GM18519 (cell line): ENCODE measurements at regions not wholly inside any gene's neighbourhood (a gene's known extent, or its start where the extent isn't known, plus 50 kb on each side); places are given as distances from the start of the nearest gene placed in this dataset.

Source experiments
- ATAC-seq: cut with Tn5 transposase; IDR thresholded peaks from one replicate; pipeline ENCODE4 v1.9.1; 2021; ENCODE audit warnings: mild to moderate bottlenecking, moderate library complexity; ENCODE audit not compliant: unreplicated experiment, low FRiP score

DNA sequence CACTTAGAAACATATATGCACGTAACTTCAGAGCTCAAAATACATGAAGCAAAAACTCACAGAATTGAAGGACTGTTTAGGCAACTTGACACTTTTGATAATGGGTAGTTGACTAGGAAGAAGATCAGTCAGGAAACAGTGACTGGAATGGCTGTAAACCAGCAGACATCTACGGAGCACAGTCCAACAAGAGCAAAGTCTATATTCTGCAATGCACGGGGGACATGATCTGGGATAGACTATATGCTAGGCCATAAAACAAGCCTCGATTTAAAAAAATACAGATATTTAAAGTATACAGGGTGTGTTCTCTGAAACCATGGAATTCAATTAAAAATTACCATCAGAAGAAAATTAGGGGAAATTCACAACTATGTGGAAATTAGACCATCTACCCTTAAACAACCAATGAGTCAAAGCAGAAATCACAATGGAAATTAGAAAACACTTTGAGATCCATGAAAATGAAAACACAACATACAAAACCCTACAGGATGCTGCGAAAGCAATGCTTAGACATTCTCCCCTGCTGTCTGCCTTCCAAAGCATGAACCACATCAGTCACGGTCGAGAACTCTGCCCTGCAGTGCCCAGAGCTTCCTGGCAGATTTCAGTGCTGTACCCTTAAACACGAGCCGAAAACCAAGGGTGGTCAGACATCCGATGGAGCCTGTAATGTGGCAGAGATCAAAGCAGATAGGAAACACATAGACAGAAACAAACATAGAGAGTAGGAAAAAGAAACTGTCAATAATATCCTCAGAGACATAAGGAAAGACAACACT is 651.9 kb upstream of the HS6ST1 start:
- ATAC-seq: no peak

DNA sequence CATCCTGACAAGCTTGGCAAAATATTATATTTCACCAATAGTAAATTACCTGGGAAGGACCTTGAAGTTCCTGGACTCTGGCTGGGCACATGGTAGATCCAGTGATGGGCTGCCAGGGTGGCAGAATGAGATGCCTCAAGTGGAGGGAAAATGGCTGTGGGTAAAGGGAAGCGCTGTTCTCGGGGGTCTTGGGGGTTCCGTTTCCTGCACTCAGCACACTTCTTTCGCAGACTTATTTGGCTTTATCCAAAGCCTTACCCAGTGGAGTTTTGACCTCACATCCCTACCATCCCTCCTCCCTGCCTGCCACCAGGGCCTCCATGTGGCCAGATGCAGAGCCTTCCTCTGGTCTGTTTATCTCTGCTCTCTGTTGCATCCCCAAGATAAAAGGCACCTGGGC is 654.9 kb upstream of the HS6ST1 start:
- ATAC-seq: no peak

DNA sequence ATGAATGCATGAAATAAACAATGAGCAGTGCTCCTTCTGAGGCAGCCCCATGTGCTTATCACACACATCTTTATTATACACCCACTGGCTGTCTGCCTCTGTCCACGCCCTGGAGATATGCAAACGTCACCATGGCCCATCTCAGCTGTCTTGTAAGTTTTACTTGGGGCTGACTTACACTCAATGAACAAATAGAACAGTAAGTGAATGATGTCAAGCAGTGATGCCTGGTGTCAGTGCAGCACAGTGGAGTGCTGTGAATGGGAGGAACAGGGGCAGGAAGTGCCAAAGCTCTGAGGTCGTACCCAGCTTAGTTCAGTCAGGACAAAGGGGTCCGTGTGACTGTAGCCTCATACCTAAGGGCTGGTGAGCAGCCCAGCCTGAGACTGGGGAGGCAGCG is 659.5 kb upstream of the HS6ST1 start:
- ATAC-seq: no peak

DNA sequence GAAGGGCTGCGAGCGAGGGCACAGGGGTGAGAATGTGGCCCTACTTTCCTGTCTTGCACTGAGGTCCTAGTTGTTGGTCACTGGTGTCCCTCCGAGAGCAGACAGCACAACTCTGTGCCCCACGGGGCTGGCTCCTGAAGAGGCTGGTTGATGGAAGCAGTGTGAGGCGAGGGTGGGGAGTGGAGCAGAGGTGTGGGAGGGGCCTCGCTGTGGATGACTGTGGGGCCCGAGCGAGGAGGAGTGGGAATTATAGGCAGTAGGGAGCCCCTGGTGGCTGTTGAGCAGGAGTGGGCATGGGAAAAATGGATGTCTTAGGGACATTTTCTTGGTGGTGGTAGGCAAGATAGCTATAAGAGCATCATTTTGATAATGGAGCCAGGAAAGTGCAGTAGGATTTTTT is 660.5 kb upstream of the HS6ST1 start:
- no peak for ATAC-seq

DNA sequence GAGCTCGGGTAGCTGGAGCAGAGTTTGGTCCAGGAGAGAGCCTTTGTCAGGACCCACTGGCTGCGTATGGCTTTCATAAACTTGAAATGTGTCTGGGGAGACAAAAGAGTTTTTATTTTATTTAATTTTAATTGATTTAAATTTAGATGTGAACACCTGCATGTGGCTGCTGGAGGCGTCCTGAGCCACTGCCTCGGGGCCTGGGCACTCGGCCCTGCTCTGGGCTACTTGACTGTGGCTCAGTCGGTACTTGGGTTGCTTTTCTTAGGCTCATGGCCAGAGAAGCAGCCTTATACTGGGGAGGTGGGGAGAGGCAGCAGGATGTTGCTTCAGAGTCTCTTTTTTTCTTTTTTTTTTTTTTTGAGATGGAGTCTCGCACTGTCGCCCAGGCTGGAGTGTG is 661.8 kb upstream of the HS6ST1 start:
- ATAC-seq: no peak

DNA sequence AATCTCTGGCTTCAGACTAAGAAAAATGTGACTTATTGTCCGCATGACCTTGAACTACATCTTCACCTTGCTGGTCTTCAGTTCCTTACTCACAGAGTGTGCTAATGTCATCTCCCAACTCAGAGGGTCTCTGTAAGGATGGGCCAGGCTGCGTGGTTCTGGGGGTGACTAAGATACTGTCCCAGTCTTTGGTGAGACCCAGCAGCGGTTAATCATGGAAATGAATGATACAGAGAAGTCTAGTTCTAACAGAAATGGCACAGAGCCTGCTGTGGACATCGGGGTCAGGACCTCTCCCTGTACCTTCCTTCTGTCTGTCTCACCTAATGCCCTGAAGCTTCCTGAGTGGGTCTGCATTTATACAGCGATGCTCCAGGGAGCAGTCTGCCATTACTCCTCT is 662.7 kb upstream of the HS6ST1 start:
- ATAC-seq: no peak

DNA sequence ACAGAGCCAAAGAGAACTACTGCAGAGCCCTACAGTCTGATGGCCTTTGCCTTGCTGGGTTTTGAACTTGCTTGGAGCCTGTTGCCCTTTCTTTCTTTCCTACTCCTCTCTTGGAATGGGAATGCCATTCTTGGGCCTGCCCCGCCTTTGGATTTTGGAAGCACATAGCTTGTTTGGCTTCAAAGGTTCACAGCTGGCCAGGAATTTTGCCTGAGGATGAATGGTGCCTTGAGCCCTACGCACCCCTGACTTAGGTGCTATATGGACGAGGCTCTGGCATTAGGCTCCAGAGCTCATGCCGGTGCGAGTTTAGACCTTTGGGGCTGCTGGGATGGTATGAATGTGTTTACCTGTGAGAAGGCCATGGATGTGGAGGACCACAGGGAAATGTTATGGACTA is 663.3 kb upstream of the HS6ST1 start:
- no peak for ATAC-seq

DNA sequence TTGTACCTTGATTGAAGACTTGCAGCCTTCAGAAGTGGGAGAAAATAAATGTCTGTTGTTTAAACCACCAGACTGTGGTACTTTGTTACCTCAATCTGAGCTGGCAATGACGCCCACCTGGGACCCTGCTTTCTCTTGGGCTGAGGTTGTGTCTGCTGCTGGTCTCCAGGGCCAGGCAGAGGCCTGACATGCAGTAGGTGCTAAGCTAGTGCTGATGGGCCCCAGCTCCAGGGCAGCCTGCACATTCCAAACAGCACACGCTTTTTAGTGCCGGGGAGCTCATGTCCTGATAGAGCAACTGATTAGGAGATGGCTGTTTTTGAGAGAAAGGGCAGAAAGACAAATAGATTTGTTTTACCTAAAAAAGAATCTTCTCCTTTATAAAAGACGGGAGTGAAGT is 664.0 kb upstream of the HS6ST1 start:
- no peak for ATAC-seq

DNA sequence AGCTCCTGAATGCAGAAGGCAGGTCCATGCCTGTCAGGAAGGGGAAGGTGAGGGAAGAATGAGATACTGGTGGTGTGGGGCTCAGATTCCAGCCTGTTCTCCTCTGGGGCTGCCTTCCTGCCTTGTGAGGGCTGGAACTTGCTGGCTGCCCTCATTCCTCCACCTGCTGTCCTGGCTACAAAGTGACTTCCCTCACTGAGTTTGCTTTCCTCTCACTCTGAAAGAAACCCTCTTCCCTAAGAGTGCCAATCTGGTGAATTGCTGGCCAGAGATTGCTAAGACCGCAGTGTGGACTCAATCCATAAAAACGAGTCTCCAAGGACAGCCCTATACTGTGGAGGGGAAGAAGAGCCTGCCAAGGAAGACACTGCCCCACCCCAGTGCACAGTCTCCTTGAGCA is 664.4 kb upstream of the HS6ST1 start:
- no peak for ATAC-seq

DNA sequence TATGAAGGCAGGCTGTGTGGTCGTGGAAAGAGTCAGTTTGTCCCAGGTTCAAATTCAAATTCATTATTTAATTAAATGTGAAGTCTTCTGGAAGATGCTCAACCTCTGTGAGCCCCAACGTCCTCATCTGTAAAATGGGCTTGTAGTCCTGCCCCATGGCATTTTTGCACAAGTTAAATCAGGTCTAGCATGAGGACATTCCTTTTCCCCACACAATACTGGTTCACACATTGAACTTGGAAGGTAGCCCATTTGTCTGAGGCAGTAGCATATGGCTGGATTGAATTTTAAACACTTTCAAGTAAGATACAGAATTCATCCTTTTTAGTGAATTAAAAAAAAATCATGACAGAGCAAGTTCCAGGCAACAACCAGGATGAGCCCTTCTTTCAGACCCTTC is 665.4 kb upstream of the HS6ST1 start:
- ATAC-seq: no peak

DNA sequence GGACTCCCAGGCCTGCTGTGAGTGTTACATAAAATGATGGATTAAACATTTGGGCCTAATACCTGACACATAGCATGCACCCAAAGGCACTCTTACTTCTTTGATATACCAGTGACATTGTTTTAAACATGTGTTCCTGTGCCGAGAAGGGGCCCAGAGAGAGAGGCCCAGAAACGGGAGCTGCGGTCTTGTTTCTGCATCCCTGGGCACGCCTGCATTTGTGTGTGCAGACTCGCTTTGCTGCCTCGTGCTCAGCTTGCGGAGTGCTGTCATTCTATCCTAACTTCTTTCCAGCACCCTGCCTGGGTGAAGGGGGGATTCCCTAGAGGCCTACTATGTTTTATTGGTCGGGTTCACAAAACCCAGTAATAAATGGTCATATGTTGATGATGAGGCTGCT is 666.2 kb upstream of the HS6ST1 start:
- ATAC-seq: no peak

DNA sequence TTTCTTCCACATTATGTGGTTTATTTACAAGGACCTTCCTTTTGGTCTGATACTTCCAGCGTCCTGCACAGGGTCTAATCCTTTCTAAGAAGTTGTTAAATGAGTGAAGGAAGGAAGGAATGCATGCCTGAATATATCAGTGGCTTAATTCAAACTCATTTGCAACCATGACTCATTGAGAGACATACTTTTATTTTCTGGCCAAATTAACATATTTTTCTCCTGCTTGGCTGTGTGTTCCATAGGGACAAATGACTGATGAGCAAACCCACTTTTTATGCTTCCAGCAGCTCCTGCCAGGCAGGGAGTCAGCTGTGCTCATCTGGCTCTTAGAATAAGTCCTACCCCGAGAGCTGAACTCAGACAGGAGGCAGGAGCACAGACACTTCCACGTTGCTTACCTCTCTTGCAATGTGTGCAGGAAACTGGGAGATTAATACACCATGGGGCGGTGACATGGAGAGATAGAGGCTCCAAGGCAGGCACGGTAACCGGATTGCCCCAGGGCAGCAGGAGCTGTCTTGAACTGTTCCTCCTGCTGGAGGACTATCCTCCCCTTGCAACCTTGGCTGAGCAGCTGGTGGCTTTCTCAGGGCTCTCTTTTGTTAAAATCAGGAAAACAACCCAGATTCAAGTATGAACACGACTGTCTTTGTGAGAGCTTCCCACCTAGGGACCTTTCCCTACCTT is 667.5 kb upstream of the HS6ST1 start:
- no peak for ATAC-seq

DNA sequence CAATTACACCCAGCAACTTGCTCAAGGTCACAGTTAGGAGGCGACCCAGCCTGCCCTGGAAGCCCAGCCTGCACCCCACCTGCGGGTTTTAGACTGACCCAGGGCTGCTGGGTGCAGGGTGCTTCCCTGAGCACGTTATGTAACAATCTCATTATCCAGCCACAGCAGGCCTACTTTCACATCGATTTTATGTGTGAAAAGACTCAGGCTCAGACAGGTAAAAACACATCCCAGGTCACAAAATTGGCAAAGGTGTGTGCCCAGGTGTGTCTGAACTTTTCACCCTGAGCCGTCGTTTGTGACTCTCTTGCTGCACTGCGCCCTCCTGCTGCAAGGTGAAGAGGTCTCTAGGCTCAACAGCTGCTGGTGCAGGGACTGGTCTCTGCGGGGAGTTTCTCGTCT is 668.2 kb upstream of the HS6ST1 start:
- ATAC-seq: no peak

DNA sequence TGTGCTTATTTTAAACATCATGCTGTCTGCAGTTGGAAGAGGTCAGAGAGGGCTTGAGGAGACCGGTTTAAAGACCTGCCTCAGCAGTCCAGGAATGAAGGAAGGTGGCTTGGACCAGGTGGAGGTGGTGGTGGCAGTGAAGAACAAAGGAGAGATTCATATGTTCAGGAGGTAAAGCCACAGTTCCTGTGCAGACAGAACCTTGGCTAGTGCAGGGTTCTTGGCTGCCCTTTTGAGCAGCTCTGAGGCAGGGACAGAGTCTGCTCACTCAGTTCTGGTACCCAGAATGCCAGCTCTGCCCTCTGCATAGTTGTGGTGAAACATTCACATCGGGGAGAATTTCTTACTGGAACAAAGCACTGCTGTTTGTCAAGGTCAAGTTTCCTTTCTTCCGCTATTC is 669.7 kb upstream of the HS6ST1 start:
- ATAC-seq: no peak

DNA sequence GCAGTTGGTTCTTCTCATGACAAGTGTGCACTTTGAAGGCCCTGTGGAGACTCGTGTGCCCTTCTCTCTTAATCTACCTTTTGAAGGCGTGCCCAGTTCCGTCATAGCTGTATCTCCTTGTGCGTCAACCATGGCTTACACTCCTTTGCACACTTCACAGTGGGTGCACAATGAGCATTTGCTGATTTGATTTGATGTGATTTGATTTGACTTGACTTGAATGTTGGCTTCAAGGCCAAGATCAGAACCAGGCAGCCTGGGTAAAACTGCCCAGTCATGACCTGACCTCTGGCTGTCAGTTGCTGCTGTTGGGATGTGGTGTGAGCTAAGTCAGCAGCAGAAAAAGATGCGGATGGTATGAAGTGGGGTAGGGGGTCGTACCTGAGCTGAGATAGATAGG is 670.3 kb upstream of the HS6ST1 start:
- no peak for ATAC-seq

DNA sequence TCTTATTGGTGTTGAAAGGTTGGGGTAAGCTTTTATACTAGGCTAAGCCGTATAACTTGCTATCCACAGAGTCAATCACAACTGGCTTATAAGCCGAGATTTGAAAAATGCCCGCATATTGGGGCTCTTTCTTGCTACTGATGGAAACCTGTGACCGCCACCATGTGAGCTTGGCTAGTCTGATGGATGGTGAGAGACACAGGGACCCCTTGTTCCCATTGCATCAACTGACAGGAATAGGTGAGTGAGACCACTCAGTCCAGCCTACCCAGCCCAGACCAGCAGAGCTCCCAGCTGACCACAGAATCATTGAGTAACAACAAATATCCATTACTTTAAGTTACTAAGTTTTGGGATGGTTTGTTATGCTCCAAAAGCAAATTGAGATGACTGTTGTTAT is 676.4 kb upstream of the HS6ST1 start:
- no peak for ATAC-seq

DNA sequence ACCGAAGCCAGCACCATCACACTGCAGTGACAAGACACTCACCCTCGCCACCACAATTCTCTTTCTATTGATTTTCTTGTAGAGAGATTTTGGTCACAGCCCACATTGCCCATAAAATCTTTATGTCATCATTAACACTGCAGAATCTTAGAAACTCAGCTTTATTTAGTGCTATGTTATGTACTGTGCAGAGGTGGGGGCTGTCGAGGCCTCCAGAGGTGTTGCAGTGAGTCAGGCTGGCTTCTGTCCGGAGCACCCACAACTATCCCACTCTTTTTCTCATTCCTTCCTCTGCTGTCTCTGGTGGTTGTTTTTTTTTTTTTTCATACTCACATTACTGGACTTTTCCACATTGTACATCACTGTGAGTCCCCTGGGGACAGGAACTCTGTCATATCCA is 677.4 kb upstream of the HS6ST1 start:
- no peak for ATAC-seq

DNA sequence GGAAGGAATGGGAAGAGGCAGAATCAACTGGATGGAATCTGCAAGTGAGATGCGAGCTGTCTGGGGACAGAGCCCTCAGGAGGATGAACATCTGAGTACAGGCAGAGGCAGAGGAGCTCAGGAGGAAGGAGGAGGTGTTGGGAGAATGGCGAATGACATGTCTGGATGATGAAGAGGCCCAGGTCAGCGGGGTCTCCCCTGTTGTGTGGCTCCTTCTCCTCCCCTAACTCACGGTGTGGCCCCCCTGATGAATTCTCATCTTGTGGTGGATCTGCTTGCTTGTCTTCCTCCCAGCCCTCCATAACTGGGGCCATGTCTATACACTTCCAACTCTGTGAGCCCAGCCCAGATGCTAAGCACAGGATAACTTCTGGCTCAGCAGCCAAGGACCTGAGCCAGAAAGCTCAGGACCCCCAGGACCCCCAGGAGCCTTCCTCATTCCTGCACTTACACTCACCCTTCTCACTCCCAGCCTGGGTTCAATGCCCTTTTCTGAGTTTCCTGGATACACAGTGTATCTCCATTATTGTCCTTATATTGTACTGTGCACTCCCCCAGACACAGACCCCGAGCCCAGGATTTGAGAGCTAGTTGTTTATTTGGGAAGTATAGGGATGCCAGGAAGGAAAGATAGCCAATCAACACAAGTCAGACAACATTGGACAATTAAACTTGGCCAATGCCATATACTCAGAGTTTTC is 678.6 kb upstream of the HS6ST1 start:
- ATAC-seq: no peak

DNA sequence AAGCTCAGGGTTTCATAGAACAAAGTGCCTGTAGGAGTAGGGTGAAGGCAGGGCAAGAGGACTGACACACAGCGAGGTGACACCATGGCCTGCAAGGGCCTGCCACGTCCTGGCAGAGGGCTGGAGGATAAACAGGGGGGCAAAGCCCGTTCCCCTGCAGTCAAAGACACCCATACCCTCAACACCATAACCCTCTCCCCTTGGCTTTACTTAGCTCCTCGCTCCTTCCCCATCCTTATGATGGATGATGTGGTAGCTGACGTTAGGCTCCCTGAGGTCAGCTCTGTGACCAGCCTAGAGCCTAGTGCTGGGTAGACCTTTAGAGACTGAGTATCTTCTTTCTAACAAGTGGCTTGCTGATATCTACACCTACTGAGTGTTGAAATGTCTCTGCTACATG is 683.3 kb upstream of the HS6ST1 start:
- no peak for ATAC-seq

DNA sequence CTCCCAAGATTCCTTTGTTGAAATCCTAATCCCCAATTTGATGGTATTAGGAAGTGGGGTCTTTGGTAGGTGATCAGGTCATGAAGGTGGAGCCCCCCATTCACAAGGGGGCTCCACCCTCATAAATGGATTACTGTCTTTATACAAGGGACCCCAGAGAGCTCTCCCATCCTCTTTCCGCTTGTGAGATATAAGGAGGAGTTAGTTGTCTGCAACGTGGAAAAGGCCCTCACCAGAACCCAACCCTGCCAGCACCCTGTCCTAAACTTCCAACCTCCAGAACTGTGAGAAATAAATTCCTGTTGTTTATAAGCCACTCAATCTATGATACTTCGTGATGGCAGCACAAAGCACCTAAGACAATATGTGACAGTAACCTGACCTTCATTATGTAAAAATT is 684.1 kb upstream of the HS6ST1 start:
- ATAC-seq: no peak

DNA sequence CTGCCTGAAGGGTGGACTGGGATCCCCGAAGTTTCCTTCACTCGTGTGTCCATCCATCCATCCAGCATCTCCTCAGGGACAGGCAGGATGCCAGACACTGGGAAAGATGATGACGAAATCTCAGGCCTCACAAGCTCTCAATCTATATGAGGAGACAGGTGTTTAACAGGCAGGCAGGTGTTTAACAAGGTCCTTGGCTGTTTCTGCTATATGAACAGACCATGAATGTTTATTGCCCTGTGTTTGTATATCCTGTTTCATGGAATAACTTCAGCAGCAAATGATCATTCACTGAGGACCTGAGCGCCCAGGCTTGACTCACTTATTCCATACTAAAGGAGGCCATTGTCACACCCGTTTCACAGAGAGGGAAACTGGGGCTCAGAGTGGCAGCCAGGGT is 685.8 kb upstream of the HS6ST1 start:
- no peak for ATAC-seq
